HG02798 (cell line): ENCODE measurements at regions not wholly inside any gene's neighbourhood (a gene's known extent, or its start where the extent isn't known, plus 50 kb on each side); places are given as distances from the start of the nearest gene placed in this dataset.

Experiments
- ATAC-seq: cut with Tn5 transposase; IDR thresholded peaks from one replicate; pipeline ENCODE4 v1.9.1; 2021; ENCODE audit warnings: mild to moderate bottlenecking; ENCODE audit not compliant: unreplicated experiment, poor library complexity

GRCh38 chr12:124635316-124635715 lies 67.9 kb upstream of the NCOR2 start:
- ATAC-seq, result no peak

- ATAC-seq, result no peak
These were observed 66.3 kb upstream of the NCOR2 start for GRCh38 chr12:124633365-124634362.

GRCh38 chr12:124632519-124632984 lies 65.1 kb upstream of the NCOR2 start:
- ATAC-seq, result no peak

- no peak for ATAC-seq
These were observed 64.4 kb upstream of the NCOR2 start for GRCh38 chr12:124631681-124632256.

GRCh38 chr12:124630791-124631313 lies 63.4 kb upstream of the NCOR2 start:
- no peak for ATAC-seq

- no peak for ATAC-seq
These were observed 62.5 kb upstream of the NCOR2 start for GRCh38 chr12:124629789-124630480.

- no peak for ATAC-seq
These were observed 61.7 kb upstream of the NCOR2 start for GRCh38 chr12:124629117-124629516.

GRCh38 chr12:124627956-124628355 lies 60.5 kb upstream of the NCOR2 start:
- ATAC-seq, result no peak

GRCh38 chr12:124626971-124627411 lies 59.6 kb upstream of the NCOR2 start:
- ATAC-seq, result no peak

GRCh38 chr12:124625867-124626675 lies 58.7 kb upstream of the NCOR2 start:
- no peak for ATAC-seq

GRCh38 chr12:124624823-124625222 lies 57.4 kb upstream of the NCOR2 start:
- no peak for ATAC-seq

GRCh38 chr12:124623344-124624035 lies 56.1 kb upstream of the NCOR2 start:
- no peak for ATAC-seq

GRCh38 chr12:124622764-124623163 lies 55.4 kb upstream of the NCOR2 start:
- ATAC-seq, result no peak

GRCh38 chr12:124622331-124622730 lies 54.9 kb upstream of the NCOR2 start:
- no peak for ATAC-seq

GRCh38 chr12:124621296-124621660 lies 53.9 kb upstream of the NCOR2 start:
- ATAC-seq, result no peak

- no peak for ATAC-seq
These were observed 53.3 kb upstream of the NCOR2 start for GRCh38 chr12:124620606-124621295.

- ATAC-seq, result no peak
These were observed 51.0 kb upstream of the NCOR2 start for GRCh38 chr12:124618291-124618902.

GRCh38 chr12:124617615-124618014 lies 50.2 kb upstream of the NCOR2 start:
- no peak for ATAC-seq
